CD1c-positive myeloid dendritic cell (primary cell): ENCODE measurements at regions not wholly inside any gene's neighbourhood (a gene's known extent, or its start where the extent isn't known, plus 50 kb on each side); places are given as distances from the start of the nearest gene placed in this dataset.

Source experiments
- DNase-seq: peaks from one replicate; pipeline ENCODE4 v3.0.0-alpha.2; 2016; ENCODE audit errors: extremely low spot score

DNA sequence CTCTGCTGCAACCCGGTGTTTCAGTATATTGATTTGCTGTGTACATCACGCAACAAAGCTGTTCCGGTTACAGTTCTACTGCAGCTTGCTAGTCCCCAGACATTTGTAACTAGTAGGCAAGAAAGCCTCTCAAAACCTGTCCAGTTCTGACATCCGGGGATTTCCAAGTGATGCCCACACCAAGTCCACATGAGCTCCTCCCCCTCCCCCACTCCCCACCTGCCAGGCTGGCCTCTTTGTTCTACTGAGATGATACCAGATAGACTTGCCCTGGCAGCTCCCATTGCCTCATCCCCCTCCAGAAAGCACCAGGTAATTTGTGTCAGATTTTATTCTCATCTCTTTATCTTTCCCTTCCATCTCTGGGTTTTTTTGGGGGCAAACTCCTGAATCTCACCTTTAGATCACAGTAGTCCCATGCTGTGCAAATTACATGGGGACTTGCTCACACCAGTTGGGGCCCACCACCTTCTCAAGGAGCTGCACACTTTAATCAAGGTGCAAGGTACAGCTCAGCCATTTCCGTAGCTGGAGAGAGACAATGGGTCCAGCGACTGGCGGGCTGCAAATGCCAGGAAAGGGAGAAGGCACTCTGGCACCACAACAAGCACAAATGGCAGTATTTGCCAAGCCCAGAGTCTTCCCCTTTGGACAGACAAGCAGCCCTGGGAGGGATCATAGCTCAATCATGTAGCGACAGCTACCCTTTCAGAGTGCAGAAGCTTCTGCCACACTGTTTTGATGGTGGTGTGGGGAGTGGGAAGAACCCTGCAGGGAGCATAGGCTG is 183.1 kb downstream of the CYLD start:
- DNase-seq = no peak

DNA sequence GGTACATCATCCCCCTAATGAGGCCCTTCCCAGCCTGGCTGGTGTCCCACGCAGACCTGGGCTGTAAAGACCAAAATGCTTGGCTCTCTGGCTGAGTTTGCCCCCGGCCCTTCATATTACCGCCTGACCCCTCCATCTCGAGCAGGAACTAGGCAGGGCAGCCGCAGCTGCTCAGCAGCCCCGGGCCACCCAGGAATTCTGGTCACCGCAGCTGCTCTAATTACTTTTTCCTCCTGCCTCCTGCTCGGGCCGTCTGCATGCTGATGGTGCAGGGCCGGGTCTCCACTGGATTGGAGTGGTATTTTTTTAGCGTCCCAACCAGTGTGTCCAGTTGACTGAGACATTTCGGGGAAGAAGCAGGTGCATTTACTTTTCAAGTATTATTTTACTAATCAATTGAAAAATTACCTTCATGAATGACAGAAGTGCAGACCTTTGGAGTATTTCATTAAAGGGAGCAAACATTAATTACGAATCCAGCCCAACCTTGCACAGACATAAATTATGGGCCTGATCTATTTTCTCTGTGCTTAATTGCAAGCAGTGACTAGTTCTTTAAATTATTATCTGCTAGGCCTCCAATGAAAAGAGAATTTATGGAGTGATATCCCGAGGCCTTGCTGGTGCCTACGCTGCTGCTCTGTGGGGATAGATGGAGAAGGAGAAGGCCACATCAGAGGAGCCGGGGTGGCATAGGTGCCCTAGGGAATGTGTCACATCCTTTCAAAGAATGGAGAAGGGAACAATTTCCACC is 176.2 kb downstream of the CYLD start:
- no peak for DNase-seq

GRCh38 chr16:50916040-50916439 is 174.2 kb downstream of the CYLD start:
- DNase-seq = no peak

DNA sequence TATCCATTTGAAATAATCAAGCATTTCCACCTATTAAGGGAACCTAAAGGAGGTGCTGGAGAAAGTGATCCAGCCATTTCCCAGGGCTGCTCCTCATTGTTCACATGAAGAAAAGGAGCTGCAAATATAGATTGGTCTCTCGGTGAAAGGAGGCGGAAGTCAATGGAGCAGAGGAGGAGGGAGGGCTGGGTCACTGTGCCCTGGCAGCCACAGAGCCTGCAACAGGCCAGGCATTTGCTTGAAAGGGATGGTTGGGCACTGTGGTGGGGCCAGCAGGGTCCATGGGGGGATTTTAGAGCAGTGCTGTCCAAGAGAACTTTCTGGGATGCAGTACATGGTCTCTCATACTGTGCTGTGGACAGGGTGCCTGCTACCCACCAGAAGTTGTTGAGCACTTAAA is 173.2 kb downstream of the CYLD start:
- DNase-seq = no peak

- DNase-seq = no peak
These were observed 168.8 kb downstream of the CYLD start for GRCh38 chr16:50910736-50911100.

DNA sequence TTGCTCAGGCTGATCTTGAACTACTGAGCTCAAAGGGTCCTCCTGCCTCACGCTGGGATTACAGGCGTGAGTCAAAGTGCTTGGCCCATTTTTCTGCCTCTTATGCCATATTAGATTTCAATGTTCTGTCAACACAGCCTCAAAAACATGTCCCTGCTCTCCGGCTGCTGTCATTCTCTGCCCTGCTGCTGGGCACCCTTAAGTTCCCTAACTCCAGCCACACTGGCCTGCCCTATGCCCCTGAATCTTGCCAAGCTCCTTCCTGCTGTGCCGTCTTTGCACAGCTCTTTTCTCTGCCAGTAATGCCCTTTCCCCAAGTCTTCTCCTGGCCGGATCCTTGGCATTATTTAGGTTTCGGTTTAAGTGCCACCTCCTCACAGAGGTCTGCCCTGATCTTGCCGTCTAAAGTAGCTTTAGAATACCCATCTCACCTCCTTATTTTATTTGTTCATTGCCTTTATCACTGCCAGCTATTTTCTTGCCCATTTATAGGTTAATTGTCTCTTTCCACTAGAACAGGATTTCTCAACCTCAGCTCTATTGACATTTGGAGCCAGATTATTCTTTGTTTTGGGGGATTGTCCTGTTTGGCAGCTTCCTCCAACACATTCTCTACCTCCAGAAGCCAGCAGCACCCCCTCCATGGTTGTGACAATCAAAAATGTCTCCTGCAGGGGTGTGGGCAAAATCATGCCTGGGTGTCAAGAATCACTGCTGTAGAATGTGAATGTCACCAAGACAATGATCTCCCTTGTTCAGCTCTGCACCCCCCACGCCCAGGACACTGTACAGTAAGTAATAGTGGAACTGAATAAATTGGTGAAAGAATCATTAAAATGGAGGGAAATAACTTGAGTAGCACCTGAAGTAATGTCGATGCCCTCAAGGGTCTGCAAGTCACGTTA is 168.2 kb downstream of the CYLD start:
- no peak for DNase-seq

- no peak for DNase-seq
These were observed 166.6 kb downstream of the CYLD start for GRCh38 chr16:50908468-50908867.

DNA sequence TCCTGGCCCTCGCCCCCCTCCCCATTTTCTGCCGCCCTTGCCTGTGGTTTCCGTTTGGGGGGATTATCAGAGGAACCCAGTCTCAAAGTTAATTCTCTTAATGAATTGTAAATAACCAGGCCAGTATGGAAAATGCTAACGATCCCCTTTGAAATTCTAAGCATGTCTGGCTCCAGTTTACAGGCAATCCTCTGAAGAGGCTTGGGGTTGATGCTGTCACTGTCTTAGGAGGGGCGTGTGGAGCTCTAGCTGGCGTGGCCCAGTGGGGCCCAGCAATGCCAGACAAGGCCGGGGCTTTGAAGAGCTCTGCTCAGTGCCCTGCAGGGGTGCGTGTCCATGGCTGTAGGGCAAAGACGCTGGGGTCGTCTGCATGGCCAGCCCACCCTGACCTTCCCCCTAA is 164.6 kb downstream of the CYLD start:
- DNase-seq = no peak

DNA sequence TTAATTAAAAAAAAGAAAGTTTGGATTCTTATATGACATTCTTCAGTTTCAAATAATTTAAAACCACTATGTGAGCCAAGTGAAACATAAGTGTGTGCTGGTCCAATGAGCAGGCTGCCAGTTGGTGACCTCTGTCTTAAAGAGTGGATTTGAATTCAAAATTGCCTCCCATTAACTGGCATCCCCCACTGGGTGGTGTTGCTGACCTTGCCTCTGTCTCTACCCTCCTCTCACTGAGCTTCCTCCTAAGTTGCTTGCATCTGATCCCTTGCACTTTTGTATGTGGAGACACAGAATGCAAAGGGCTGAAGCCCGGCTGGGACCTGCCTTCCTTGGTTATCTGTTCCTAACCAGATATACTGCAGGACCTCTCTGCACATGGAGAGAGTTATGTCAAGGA is 160.6 kb downstream of the CYLD start:
- DNase-seq = no peak

DNA sequence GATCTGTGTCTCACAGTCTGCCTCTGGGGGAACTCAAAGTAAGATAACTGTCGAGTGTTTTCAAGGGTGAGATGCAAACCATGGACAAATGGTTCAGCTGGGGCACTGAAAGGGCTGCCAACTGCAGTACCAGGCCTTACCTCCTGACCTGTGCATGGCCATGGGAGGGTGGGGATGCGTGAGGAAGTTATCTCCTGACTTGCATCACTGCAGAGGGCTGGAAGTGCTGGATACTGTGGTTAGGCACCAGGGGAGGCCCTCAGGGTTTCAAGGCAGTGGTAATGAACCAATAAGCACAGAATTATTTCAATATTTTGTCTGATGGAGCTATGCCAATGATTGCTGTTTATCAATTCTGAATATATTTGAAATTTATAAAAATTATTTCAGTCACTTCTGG is 159.2 kb downstream of the CYLD start:
- no peak for DNase-seq

DNA sequence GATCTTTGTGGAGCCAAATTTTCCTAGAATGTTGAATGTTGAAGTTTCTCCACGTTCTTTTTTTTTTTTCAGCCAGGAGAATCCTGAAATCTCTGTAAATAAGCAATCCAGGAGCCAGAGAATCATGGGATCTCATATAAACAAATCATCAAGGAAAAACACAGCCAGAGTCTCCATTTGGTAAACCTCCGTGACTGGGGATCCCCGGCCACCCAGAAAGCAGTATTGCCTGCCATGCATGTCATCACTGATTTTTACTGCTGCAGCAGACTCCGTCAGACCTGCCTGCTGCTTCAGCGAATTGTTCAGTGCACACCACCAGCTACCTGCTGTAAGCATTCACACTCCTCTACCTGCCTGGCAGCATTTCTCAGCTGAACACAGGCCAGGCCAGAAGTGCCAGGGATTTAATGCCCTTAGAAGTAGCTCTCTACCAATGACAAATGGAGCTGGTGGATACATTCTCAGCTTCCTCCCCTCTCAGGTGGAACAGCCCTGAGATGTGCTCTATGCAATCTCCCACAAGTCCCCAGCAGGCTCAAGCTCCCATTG is 158.6 kb downstream of the CYLD start:
- no peak for DNase-seq

- DNase-seq = no peak
These were observed 158.1 kb downstream of the CYLD start for GRCh38 chr16:50899951-50900350.

- no peak for DNase-seq
These were observed 147.9 kb downstream of the CYLD start for GRCh38 chr16:50889746-50890145.

DNA sequence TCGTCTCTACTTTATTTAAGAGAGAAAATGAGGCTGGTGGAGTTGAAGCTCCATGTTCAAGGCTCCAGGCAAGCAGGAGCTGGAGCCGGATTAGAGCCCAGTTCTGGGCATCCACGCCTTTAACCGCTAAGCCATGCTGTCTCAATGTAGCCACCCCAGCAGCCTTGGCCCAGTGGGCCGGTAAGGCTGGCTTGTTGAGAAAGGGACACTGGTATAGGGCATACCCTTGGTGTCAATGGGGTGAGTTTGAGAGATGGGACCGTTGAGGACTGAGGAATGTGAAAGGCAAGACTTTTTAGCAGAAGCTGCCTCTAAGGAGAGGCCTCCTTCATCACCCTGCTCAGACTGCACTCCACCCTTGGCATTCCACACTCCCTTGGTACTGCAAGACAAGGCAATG is 147.4 kb downstream of the CYLD start:
- DNase-seq = no peak

- DNase-seq = no peak
These were observed 146.8 kb downstream of the CYLD start for GRCh38 chr16:50888486-50889261.

DNA sequence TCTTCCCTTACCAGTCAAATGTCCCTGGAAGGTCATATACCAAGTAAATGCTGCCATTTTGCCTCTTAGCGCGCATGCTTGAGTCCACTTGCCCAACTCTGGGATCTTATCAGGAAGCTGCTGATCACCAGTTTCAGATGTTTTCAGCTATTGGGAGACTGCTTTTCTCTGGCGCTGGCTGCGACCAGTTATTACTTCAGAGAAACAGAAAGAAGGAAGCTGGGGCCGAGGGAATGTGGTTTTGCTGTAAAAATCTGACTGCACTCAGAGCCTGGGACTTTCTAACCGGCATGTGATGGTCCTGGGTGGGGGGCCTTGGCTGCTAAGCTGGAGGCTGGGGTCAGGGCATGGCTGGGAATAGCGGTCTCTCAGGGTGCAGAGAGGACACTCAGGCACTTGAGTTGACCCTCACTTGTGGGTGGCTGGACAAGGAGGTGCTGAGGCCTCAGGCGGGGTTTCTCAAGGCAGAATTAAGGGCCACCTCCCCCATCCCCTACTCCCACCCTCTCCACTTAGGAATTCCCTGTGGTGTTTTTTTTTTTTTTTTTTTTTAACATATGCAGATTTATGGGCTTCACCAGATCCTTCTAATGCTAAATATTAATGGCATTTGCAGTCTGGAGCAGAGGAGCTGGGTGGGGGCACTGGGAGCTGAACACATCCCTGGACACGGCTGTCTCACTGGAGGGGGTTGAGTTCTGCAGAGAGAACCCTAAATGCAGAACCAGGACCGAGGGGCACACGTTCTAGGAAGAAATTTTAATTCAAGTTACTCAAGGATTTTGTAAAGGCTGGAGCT is 145.8 kb downstream of the CYLD start:
- DNase-seq = peak; percentile 30

- DNase-seq = no peak
These were observed 142.4 kb downstream of the CYLD start for GRCh38 chr16:50884066-50884860.

DNA sequence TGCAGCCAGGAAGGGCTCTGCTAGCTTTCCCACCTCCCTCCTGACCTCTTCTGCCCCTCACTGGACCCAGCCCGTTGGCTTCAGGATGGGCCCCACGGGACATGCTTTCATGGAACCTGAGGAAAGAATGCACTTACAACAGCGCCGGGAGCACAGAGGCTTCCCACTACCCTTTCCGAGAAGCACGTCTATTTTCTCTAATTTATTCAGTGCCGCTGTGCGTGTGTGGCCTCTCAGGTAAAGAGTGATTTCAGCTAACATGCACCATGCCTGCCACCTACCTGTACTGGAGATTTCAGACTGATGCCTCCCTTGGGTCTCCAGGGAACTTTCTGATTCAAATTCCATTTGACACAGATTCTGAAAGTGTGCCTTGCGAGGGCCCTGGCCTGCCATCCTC is 140.1 kb downstream of the CYLD start:
- DNase-seq = no peak

DNA sequence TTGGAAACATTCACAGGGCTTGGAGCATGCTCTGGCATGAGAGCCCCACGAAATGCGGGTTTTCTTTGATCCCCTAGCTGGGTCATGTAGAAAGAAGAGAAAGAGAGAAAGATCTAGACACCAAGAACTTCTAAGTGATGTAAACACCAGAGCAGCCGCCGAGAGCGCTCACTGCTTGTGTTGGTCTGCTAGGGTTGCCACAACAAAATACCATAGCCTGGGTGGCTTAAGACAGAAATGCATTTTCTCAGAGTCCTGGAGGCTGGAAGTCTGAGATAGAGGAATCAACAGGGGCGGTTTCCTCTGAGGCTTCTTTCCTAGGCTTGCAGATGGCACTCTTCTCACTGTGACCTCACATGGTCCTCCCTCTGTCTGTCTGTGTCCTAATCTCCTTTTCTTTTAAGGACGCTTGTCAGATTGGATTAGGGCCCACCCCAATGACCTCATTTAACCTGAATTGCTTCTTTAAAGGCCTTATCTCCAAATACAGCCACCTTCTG is 139.5 kb downstream of the CYLD start:
- no peak for DNase-seq
